ENCODE measurements at regions not wholly inside any gene's neighbourhood (a gene's known extent, or its start where the extent isn't known, plus 50 kb on each side); places are given as distances from the start of the nearest gene placed in this dataset.
"Not testable (repeated sequence)": the region's sequence is repeated elsewhere in the genome, so short reads cannot be mapped to it uniquely, and the experiment has no call there.

DNA sequence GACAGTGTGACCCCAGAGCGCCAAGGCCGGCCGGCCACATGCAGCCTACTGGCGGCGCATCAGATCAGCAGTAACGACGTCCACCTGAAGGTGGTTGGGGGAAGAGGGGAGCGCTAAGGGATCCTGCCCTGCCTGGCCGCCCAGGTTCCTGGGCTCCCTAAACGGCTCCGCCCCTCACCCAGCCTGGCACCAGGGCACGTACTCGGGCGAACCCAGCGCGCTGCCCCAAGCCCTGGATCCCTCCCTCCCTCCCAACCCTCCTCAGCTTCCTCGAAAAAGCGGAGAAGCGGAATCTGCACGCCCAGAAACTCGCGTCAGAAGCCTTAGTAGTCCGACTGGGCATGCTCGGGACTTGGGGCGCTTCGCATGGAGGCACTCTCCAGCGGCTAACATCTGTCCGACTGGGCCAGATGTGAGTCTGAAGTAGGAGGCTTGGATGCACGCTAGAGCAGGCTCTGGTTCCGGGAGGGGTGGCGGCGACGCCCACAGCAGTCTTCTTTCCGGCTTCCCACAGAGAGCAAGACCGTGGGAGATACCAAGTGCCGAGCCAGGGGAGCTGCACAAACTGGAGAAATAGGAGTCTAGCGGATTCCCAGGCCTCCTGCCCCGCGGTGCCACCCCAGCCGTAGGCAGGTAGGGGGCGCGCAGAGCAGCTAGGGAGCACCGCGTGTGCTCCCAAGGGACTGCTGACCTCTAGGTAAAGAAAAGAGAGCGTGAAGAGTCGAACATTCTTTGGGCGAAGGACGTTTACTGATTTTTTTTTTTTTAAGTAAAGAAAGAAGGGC lies 114.3 kb upstream of the TEX13C start:
- Mint-ChIP-seq H3K4me1 (peaks cover 17% of the 10 kb centered on the region), H3K27me3 (peaks cover 45% of the 10 kb centered on the region), H3K4me3 (peak overlapping the region; percentile 71), H3K36me3 (peaks cover 1% of the 10 kb centered on the region), H3K9me3 (ENCODE audit: low read depth) (no peaks in the 10 kb centered on the region), H3K27ac (no peak overlapping the region)
- CTCF ChIA-PET: no interaction called here
- DNase-seq: peak; percentile 45
- ATAC-seq: peak; percentile 60

- Mint-ChIP-seq H3K36me3 (peaks cover 1% of the 10 kb centered on the region), H3K27me3 (peaks cover 45% of the 10 kb centered on the region), H3K27ac (no peak overlapping the region), H3K9me3 (ENCODE audit: low read depth) (no peaks in the 10 kb centered on the region), H3K4me3 (peak overlapping the region; percentile 69), H3K4me1 (peaks cover 17% of the 10 kb centered on the region)
- DNase-seq: no peak
- ATAC-seq: no peak
- CTCF ChIA-PET: no interaction called here
These were observed 113.6 kb upstream of the TEX13C start for GRCh38 chrX:125205918-125206665.

DNA sequence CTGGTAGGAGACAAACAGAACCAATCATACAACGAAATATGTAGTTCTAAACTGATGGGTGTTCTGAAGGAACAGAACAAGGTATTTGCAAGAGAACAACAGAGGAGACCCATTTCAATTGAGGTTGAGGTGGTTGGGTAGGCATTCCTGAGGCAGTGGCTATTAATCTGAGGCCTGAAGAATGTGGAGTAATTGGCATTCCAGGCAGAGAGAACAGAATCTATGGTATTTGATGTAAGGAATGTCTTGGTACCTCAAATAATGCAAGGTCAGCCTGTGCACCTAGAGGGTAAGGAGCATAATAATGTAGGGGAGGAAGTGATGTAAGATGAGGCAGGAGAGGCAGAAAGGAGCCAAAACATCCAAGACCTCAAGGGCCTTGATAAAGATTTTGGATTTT lies 109.5 kb upstream of the TEX13C start:
- ATAC-seq (no peak), DNase-seq (no peak)
- Mint-ChIP-seq H3K9me3 (ENCODE audit: low read depth) (no peaks in the 10 kb centered on the region), H3K4me3 (no peak overlapping the region), H3K4me1 (peaks cover 8% of the 10 kb centered on the region), H3K27me3 (peaks cover 21% of the 10 kb centered on the region), H3K36me3 (no peaks in the 10 kb centered on the region), H3K27ac (no peak overlapping the region)
- CTCF ChIA-PET: no interaction called here

DNA sequence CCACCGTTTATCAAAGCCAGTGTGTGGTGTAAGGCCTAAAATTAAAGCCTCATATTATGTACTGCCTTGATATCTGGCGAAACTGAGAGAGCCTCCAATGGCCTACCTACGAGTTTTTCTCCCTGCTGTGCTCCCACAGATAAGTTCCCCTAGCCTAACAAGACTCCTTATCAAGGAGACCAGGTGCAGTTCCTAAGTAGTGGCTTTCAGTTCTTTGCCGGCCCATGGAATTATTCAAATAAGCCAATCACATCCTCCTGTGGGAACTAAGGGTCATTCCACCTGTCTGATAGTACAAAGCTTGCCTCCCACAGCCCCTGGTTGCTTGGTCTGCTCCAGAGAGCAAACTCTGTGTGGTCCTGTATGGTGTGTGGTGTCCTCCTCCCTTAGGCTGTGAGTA lies 99.8 kb upstream of the TEX13C start:
- Mint-ChIP-seq H3K27ac (no peak overlapping the region), H3K36me3 (no peaks in the 10 kb centered on the region)

GRCh38 chrX:125236955-125237354 lies 82.7 kb upstream of the TEX13C start:
- H3K4me1 Mint-ChIP-seq: no peaks in the 10 kb centered on the region
- H3K27me3 Mint-ChIP-seq: no peaks in the 10 kb centered on the region
- no peaks in the 10 kb centered on the region for H3K36me3 Mint-ChIP-seq
- no peak overlapping the region for H3K27ac Mint-ChIP-seq
- DNase-seq (no peak), ATAC-seq (no peak)
- no peaks in the 10 kb centered on the region for H3K9me3 Mint-ChIP-seq (ENCODE audit: low read depth)
- CTCF ChIA-PET: no interaction called here
- H3K4me3 Mint-ChIP-seq: no peak overlapping the region

More for the DNA sequence above, 99.8 kb upstream of the TEX13C start:
- CTCF ChIA-PET: no interaction called here
- no peak for DNase-seq
- Mint-ChIP-seq H3K27me3 (no peaks in the 10 kb centered on the region), H3K4me3 (no peak overlapping the region), H3K4me1 (no peaks in the 10 kb centered on the region), H3K9me3 (ENCODE audit: low read depth) (no peaks in the 10 kb centered on the region)
- no peak for ATAC-seq

DNA sequence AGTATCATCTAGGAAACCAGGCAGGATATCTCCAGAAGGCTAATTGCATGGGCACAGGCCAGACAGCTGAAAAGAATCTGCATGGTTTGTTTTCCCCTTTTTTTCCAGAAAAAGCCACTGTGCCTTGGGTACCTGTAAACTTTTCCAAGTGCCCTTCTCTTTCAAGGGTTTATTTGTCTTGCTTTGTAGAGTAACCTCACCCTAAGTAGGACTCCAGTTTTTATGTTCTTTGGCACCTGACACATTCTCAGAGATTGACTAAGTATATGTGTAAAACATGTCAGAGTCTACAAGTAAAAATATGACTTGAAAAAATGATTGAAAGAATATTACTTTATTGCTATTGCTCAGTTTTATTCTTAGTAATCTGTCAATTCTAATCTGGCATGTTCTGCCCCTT lies 70.7 kb upstream of the TEX13C start:
- no peak overlapping the region for H3K4me3 Mint-ChIP-seq
- DNase-seq: no peak
- CTCF ChIA-PET: no interaction called here

GRCh38 chrX:125255759-125256158 lies 63.9 kb upstream of the TEX13C start:
- H3K4me3 Mint-ChIP-seq; H3K27ac Mint-ChIP-seq; ATAC-seq; CTCF ChIA-PET; H3K9me3 Mint-ChIP-seq (ENCODE audit: low read depth); H3K36me3 Mint-ChIP-seq; H3K27me3 Mint-ChIP-seq; DNase-seq; H3K4me1 Mint-ChIP-seq: not testable (repeated sequence)

More for the DNA sequence above, 70.7 kb upstream of the TEX13C start:
- Mint-ChIP-seq H3K36me3 (no peaks in the 10 kb centered on the region), H3K27ac (no peak overlapping the region), H3K27me3 (no peaks in the 10 kb centered on the region), H3K4me1 (no peaks in the 10 kb centered on the region), H3K9me3 (ENCODE audit: low read depth) (peaks cover 3% of the 10 kb centered on the region)
- no peak for ATAC-seq

GRCh38 chrX:125262836-125263235 lies 56.8 kb upstream of the TEX13C start:
- Mint-ChIP-seq H3K4me3 (no peak overlapping the region), H3K9me3 (ENCODE audit: low read depth) (no peaks in the 10 kb centered on the region), H3K4me1 (no peaks in the 10 kb centered on the region), H3K36me3 (no peaks in the 10 kb centered on the region), H3K27ac (no peak overlapping the region), H3K27me3 (no peaks in the 10 kb centered on the region)
- DNase-seq (no peak), ATAC-seq (no peak)
- CTCF ChIA-PET: no interaction called here

DNA sequence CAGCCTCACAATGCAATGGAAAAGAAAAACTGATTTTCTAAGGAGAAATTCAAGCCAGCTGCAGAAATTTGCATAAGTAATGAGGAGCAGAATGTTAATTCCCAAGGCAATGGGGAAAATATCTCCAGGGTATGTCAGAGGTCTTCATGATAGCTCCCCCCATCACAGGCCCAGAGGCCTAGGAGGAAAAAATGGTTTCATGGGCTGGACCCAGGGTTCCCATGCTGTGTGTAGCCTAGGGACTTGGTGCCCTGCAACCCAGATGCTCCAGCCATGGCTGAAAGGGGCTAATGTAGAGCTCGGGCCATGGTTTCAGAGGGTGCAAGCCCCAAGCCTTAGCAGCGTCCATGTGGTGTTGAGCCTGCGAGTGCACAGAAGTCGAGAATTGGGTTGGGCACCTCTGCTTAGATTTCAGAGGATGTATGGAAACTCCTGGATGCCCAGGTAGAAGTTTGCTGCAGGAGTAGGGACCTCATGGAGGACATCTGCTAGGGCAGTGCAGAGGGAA lies 53.5 kb upstream of the TEX13C start:
- Mint-ChIP-seq H3K4me3 (no peak overlapping the region), H3K27ac (no peak overlapping the region), H3K4me1 (no peaks in the 10 kb centered on the region), H3K36me3 (no peaks in the 10 kb centered on the region), H3K9me3 (ENCODE audit: low read depth) (no peaks in the 10 kb centered on the region), H3K27me3 (no peaks in the 10 kb centered on the region)
- CTCF ChIA-PET: no interaction called here
- ATAC-seq (no peak), DNase-seq (no peak)

All from activated CD8-positive, alpha-beta memory T cell treated with anti-CD3 and anti-CD28 coated beads, Interleukin-2, amount 10 ng/mL, durations not matched to agents 7 days and 5 days (primary cell).